ENCODE measurements at regions not wholly inside any gene's neighbourhood (a gene's known extent, or its start where the extent isn't known, plus 50 kb on each side); places are given as distances from the start of the nearest gene placed in this dataset.

DNA sequence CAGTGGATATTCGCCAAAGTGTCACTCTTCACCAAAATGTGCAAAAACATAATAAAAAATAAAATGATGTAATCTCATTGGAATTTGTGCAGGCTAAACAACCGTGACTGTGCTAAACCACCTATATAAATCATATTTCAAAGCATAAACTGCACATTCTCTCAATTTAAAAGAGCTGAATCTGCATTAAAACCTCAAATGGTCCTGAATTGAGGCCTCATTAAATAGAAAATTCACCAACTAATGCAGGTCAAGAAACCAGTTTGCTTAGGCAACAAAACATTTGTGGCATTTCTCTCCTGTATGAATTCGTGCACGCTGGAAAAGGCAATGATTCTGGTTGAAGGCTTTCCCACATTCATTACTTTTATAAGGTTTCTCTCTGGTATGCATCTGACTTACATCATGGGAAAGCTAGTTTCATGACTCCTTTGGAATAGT is 80.1 kb upstream of the IFNG-AS1 start:
- TF ChIP-seq CTCF (IDR thresholded peaks at IDR 0.05), result no peak
- no peak for TF ChIP-seq POLR2A (IDR thresholded peaks at IDR 0.05)
- no peak overlapping the region for H3K4me3 ChIP-seq (ENCODE audit: low read depth, poor library complexity, severe bottlenecking)
- WGBS, 2 donors, result 49 to 51% methylated on average over 4 of the region's 4 CpGs
- intact Hi-C loops (cut with DNase I; ENCODE audit: low total_unique reads), result no loop called here
- no peak for DNase-seq (ENCODE audit: low spot score in 2 of 2)

- intact Hi-C loops (cut with DNase I; ENCODE audit: low total_unique reads), result no loop called here
- TF ChIP-seq POLR2A (IDR thresholded peaks at IDR 0.05), result no peak
- TF ChIP-seq CTCF (IDR thresholded peaks at IDR 0.05), result no peak
- H3K4me3 ChIP-seq (ENCODE audit: low read depth, poor library complexity, severe bottlenecking), result no peak overlapping the region
- 72 to 75% methylated on average over 2 of the region's 2 CpGs for WGBS, 2 donors
- no peak for DNase-seq (ENCODE audit: low spot score in 2 of 2)
These were observed 79.6 kb upstream of the IFNG-AS1 start for GRCh38 chr12:67909681-67910080.

- TF ChIP-seq CTCF (IDR thresholded peaks at IDR 0.05) (no peak), POLR2A (IDR thresholded peaks at IDR 0.05) (no peak)
- DNase-seq (ENCODE audit: low spot score in 2 of 2), result no peak
- H3K4me3 ChIP-seq (ENCODE audit: low read depth, poor library complexity, severe bottlenecking), result no peak overlapping the region
- intact Hi-C loops (cut with DNase I; ENCODE audit: low total_unique reads), result no loop called here
- 67% methylated on average over 14 of the region's 14 CpGs for WGBS, 2 donors
These were observed 78.6 kb upstream of the IFNG-AS1 start for GRCh38 chr12:67910360-67911274.

DNA sequence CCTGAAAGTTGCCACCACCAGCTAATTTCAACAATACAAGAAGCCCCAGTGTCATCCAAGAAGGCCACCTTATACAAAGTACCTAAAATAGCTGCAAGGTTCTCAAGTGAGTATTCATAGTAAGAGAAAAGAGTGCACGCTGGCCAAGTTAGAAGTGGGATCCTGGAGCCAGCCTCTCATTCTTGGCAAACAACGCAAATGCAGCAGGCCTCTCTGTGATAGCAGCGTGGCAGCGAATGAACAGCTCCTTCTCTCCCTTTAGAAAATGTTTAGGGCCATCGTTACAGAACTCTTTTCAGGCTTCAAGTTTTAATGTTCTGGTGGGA is 78.0 kb upstream of the IFNG-AS1 start:
- intact Hi-C loops (cut with DNase I; ENCODE audit: low total_unique reads), result no loop called here
- WGBS, 2 donors, result 76 to 84% methylated on average over 5 of the region's 5 CpGs
- TF ChIP-seq POLR2A (IDR thresholded peaks at IDR 0.05) (no peak), CTCF (IDR thresholded peaks at IDR 0.05) (no peak)
- H3K4me3 ChIP-seq (ENCODE audit: low read depth, poor library complexity, severe bottlenecking), result no peak overlapping the region
- DNase-seq (ENCODE audit: low spot score in 2 of 2), result no peak

DNA sequence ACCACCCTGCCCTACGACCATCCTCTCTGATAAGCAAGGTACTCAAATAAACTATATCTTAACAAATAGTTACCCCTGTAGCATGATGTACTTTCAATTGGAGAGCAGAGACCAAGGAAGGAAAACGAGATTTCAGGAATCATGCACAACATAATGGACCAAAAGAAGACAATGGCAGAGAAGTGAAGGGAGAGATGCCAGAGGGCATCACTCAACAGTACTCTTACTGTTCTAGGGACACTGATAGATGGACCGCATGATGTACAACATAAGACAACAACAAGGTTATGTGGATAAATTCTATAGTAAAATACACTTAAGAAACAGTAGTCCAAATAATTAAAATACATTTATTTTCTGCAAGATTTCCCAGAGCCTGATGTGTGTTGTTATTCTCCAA is 77.5 kb upstream of the IFNG-AS1 start:
- TF ChIP-seq CTCF (IDR thresholded peaks at IDR 0.05) (no peak), POLR2A (IDR thresholded peaks at IDR 0.05) (no peak)
- intact Hi-C loops (cut with DNase I; ENCODE audit: low total_unique reads), result no loop called here
- 79 to 88% methylated on average over 3 of the region's 3 CpGs for WGBS, 2 donors
- H3K4me3 ChIP-seq (ENCODE audit: low read depth, poor library complexity, severe bottlenecking), result no peak overlapping the region
- no peak for DNase-seq (ENCODE audit: low spot score in 2 of 2)
